ENCODE measurements at regions not wholly inside any gene's neighbourhood (a gene's known extent, or its start where the extent isn't known, plus 50 kb on each side); places are given as distances from the start of the nearest gene placed in this dataset.
A peak's percentile ranks its signal among the peaks of the same experiment; 100 is the strongest.

GRCh38 chr17:72511242-72511641 is 390.4 kb downstream of the SOX9 start:
- no peak for DNase-seq (ENCODE audit: low read depth in 4 of 4, low spot score in 3 of 4)

- DNase-seq (ENCODE audit: low read depth in 4 of 4, low spot score in 3 of 4), result no peak
Measured at GRCh38 chr17:72511874-72512273, 391.1 kb downstream of the SOX9 start.

GRCh38 chr17:72512649-72513556 is 392.1 kb downstream of the SOX9 start:
- DNase-seq (ENCODE audit: low read depth in 4 of 4, low spot score in 3 of 4), result no peak

GRCh38 chr17:72514321-72514861 is 393.6 kb downstream of the SOX9 start:
- DNase-seq (ENCODE audit: low read depth in 4 of 4, low spot score in 3 of 4), result no peak

GRCh38 chr17:72514891-72515290 is 394.1 kb downstream of the SOX9 start:
- no peak for DNase-seq (ENCODE audit: low read depth in 4 of 4, low spot score in 3 of 4)

- DNase-seq (ENCODE audit: low read depth in 4 of 4, low spot score in 3 of 4), result peak in 1 of 4 donors; percentile 59
Measured at GRCh38 chr17:72515291-72516065, 394.7 kb downstream of the SOX9 start.

GRCh38 chr17:72516772-72517399 is 396.1 kb downstream of the SOX9 start:
- DNase-seq (ENCODE audit: low read depth in 4 of 4, low spot score in 3 of 4), result no peak

GRCh38 chr17:72517413-72518158 is 396.8 kb downstream of the SOX9 start:
- no peak for DNase-seq (ENCODE audit: low read depth in 4 of 4, low spot score in 3 of 4)

GRCh38 chr17:72518159-72518732 is 397.4 kb downstream of the SOX9 start:
- no peak for DNase-seq (ENCODE audit: low read depth in 4 of 4, low spot score in 3 of 4)

GRCh38 chr17:72518753-72519597 is 398.2 kb downstream of the SOX9 start:
- DNase-seq (ENCODE audit: low read depth in 4 of 4, low spot score in 3 of 4), result no peak

GRCh38 chr17:72519598-72519936 is 398.7 kb downstream of the SOX9 start:
- no peak for DNase-seq (ENCODE audit: low read depth in 4 of 4, low spot score in 3 of 4)

GRCh38 chr17:72520665-72521303 is 400.0 kb downstream of the SOX9 start:
- no peak for DNase-seq (ENCODE audit: low read depth in 4 of 4, low spot score in 3 of 4)

GRCh38 chr17:72523491-72523890 is 402.7 kb downstream of the SOX9 start:
- DNase-seq (ENCODE audit: low read depth in 4 of 4, low spot score in 3 of 4), result no peak

- no peak for DNase-seq (ENCODE audit: low read depth in 4 of 4, low spot score in 3 of 4)
Measured at GRCh38 chr17:72525225-72526015, 404.6 kb downstream of the SOX9 start.

- no peak for DNase-seq (ENCODE audit: low read depth in 4 of 4, low spot score in 3 of 4)
Measured at GRCh38 chr17:72526769-72527168, 405.9 kb downstream of the SOX9 start.

GRCh38 chr17:72527789-72528188 is 407.0 kb downstream of the SOX9 start:
- no peak for DNase-seq (ENCODE audit: low read depth in 4 of 4, low spot score in 3 of 4)

GRCh38 chr17:72528683-72529082 is 407.9 kb downstream of the SOX9 start:
- DNase-seq (ENCODE audit: low read depth in 4 of 4, low spot score in 3 of 4), result no peak

GRCh38 chr17:72529386-72529785 is 408.6 kb downstream of the SOX9 start:
- no peak for DNase-seq (ENCODE audit: low read depth in 4 of 4, low spot score in 3 of 4)
